Femur (tissue), 1 donor: ENCODE measurements at regions not wholly inside any gene's neighbourhood (a gene's known extent, or its start where the extent isn't known, plus 50 kb on each side); places are given as distances from the start of the nearest gene placed in this dataset.
"Not testable (repeated sequence)": the region's sequence is repeated elsewhere in the genome, so short reads cannot be mapped to it uniquely, and the experiment has no call there.

Experiments used
- DNase-seq: peaks from one replicate; pipeline ENCODE4 v3.0.0-alpha.2; 2017

GRCh38 chr18:70641156-70641775 is 352.4 kb downstream of the SOCS6 start:
- DNase-seq = no peak

- no peak for DNase-seq
Measured at GRCh38 chr18:70640336-70640887, 351.6 kb downstream of the SOCS6 start.

- no peak for DNase-seq
Measured at GRCh38 chr18:70636991-70637390, 348.1 kb downstream of the SOCS6 start.

GRCh38 chr18:70634576-70635147 is 345.8 kb downstream of the SOCS6 start:
- no peak for DNase-seq

GRCh38 chr18:70627182-70627802 is 338.4 kb downstream of the SOCS6 start:
- no peak for DNase-seq

- DNase-seq = no peak
Measured at GRCh38 chr18:70622622-70623419, 334.0 kb downstream of the SOCS6 start.

- DNase-seq = no peak
Measured at GRCh38 chr18:70621710-70622109, 332.9 kb downstream of the SOCS6 start.

GRCh38 chr18:70620837-70621612 is 332.2 kb downstream of the SOCS6 start:
- no peak for DNase-seq

GRCh38 chr18:70617020-70617763 is 328.3 kb downstream of the SOCS6 start:
- DNase-seq = no peak

- DNase-seq = no peak
Measured at GRCh38 chr18:70600225-70600925, 311.5 kb downstream of the SOCS6 start.

GRCh38 chr18:70598406-70598805 is 309.6 kb downstream of the SOCS6 start:
- no peak for DNase-seq

GRCh38 chr18:70582981-70583380 is 294.1 kb downstream of the SOCS6 start:
- no peak for DNase-seq

- DNase-seq = no peak
Measured at GRCh38 chr18:70578480-70578879, 289.6 kb downstream of the SOCS6 start.

GRCh38 chr18:70577023-70577420 is 288.2 kb downstream of the SOCS6 start:
- no peak for DNase-seq

- DNase-seq = no peak
Measured at GRCh38 chr18:70576276-70577022, 287.6 kb downstream of the SOCS6 start.

- DNase-seq = not testable (repeated sequence)
Measured at GRCh38 chr18:70574951-70575350, 286.1 kb downstream of the SOCS6 start.

- DNase-seq = not testable (repeated sequence)
Measured at GRCh38 chr18:70569647-70570046, 280.8 kb downstream of the SOCS6 start.

GRCh38 chr18:70559446-70559845 is 270.6 kb downstream of the SOCS6 start:
- no peak for DNase-seq

GRCh38 chr18:70558371-70558770 is 269.5 kb downstream of the SOCS6 start:
- DNase-seq = no peak

- DNase-seq = no peak
Measured at GRCh38 chr18:70554854-70555445, 266.1 kb downstream of the SOCS6 start.
